Mammary epithelial cell (primary cell): ENCODE measurements at regions not wholly inside any gene's neighbourhood (a gene's known extent, or its start where the extent isn't known, plus 50 kb on each side); places are given as distances from the start of the nearest gene placed in this dataset.

Experiments used
- CTCF ChIP-seq, 2 donors: IDR thresholded peaks in 1 of 2; conservative IDR thresholded peaks in 1 of 2; 2 replicates each; pipeline ENCODE4 v1.5.1; 2011 to 2012; ENCODE audit warnings: inconsistent platforms in 2 of 2, low read length in 2 of 2, mild to moderate bottlenecking in 2 of 2, control low read depth in 1 of 2, low read depth in 1 of 2; ENCODE audit not compliant: insufficient read depth in 1 of 2; ENCODE audit errors: extremely low read depth in 1 of 2
- EZH2 ChIP-seq: IDR thresholded peaks from 2 replicates; pipeline ENCODE4 v1.6.1; 2012; ENCODE audit warnings: low read length, inconsistent platforms, borderline replicate concordance

GRCh38 chr3:127365163-127365798 lies 77.4 kb upstream of the PRR20G start:
- TF ChIP-seq CTCF (conservative IDR thresholded peaks at IDR 0.05 in 1 of 2, IDR thresholded peaks at IDR 0.05 in 1 of 2; ENCODE audit: extremely low read depth in 1 of 2, insufficient read depth in 1 of 2, low read depth in 1 of 2, low read length in 2 of 2) (no peak), EZH2 (no peak)
